Epithelial cell of esophagus (primary cell): ENCODE measurements at regions not wholly inside any gene's neighbourhood (a gene's known extent, or its start where the extent isn't known, plus 50 kb on each side); places are given as distances from the start of the nearest gene placed in this dataset.
"Not testable (repeated sequence)": the region's sequence is repeated elsewhere in the genome, so short reads cannot be mapped to it uniquely, and the experiment has no call there.

ENCODE experiments used
- DNase-seq: peaks from one replicate; pipeline ENCODE4 v3.0.0; 2010; ENCODE audit warnings: low read depth
- H3K4me3 ChIP-seq: 2 replicates; pipeline ENCODE4 v1.5.1; 2011; ENCODE audit warnings: mild to moderate bottlenecking, low read length, control low read depth
- TF ChIP-seq, protein P1 (sequence below): IDR thresholded peaks from 2 replicates; pipeline ENCODE4 v1.5.1; 2011; ENCODE audit warnings: low read depth, mild to moderate bottlenecking, low read length, control low read depth, inconsistent platforms; ENCODE audit not compliant: insufficient read depth; ENCODE audit errors: missing control alignments

- DNase-seq: no peak
- TF ChIP-seq, protein P1, sequence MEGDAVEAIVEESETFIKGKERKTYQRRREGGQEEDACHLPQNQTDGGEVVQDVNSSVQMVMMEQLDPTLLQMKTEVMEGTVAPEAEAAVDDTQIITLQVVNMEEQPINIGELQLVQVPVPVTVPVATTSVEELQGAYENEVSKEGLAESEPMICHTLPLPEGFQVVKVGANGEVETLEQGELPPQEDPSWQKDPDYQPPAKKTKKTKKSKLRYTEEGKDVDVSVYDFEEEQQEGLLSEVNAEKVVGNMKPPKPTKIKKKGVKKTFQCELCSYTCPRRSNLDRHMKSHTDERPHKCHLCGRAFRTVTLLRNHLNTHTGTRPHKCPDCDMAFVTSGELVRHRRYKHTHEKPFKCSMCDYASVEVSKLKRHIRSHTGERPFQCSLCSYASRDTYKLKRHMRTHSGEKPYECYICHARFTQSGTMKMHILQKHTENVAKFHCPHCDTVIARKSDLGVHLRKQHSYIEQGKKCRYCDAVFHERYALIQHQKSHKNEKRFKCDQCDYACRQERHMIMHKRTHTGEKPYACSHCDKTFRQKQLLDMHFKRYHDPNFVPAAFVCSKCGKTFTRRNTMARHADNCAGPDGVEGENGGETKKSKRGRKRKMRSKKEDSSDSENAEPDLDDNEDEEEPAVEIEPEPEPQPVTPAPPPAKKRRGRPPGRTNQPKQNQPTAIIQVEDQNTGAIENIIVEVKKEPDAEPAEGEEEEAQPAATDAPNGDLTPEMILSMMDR: no peak
Measured at GRCh38 chr1:109846162-109846561, 64.5 kb upstream of the CSF1 start.

GRCh38 chr1:109845658-109846057 is 65.0 kb upstream of the CSF1 start:
- TF ChIP-seq, protein P1: no peak
- no peak overlapping the region for H3K4me3 ChIP-seq
- no peak for DNase-seq

More at GRCh38 chr1:109846162-109846561, 64.5 kb upstream of the CSF1 start:
- H3K4me3 ChIP-seq: no peak overlapping the region

GRCh38 chr1:109844609-109845008 is 66.0 kb upstream of the CSF1 start:
- DNase-seq: no peak
- TF ChIP-seq, protein P1: no peak
- no peak overlapping the region for H3K4me3 ChIP-seq

- no peak for DNase-seq
- H3K4me3 ChIP-seq: no peak overlapping the region
- TF ChIP-seq, protein P1: no peak
Measured at GRCh38 chr1:109840011-109840629, 70.5 kb upstream of the CSF1 start.

DNA sequence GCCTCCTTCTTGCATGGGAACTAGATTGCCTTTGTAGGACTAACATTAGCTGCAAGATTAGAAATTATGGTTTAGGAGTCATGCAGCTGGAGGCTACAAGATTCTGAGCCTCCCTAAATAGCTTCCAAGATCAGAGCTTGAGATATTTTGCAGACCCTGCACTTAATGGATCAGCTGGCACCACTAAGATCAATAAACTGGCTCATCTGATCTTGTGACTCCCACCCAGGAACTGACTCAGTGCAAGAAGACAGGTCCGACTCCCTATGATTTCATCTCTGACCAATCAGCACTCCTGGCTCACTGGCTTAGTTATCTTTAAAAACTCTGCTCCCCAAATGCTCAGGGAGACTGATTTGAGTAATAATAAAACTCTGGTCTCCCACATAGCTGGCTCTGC is 71.4 kb upstream of the CSF1 start:
- not testable (repeated sequence) for H3K4me3 ChIP-seq

DNA sequence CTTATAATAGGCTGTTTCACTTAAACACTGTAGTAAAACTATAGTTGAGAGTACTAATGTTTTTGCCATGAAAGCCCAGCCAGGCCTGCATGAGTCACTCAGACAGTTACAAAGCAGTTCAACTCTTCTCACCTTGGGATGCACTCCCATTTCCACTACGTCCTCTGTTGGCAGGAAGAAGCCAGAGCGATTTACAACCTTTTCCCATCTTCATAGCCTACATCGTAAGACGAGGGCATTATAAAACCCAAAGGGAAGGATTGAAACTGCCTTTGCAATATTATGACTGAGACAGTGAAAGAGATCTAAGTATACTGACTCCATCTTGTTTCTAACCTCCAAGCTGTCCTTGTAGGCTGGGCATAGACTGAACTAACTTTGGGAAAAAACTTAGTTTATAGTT is 71.8 kb upstream of the CSF1 start:
- H3K4me3 ChIP-seq: no peak overlapping the region
- TF ChIP-seq, protein P1: no peak
- DNase-seq: peak; percentile 70

More for the DNA sequence above, 71.4 kb upstream of the CSF1 start:
- peak; percentile 63 for DNase-seq

DNA sequence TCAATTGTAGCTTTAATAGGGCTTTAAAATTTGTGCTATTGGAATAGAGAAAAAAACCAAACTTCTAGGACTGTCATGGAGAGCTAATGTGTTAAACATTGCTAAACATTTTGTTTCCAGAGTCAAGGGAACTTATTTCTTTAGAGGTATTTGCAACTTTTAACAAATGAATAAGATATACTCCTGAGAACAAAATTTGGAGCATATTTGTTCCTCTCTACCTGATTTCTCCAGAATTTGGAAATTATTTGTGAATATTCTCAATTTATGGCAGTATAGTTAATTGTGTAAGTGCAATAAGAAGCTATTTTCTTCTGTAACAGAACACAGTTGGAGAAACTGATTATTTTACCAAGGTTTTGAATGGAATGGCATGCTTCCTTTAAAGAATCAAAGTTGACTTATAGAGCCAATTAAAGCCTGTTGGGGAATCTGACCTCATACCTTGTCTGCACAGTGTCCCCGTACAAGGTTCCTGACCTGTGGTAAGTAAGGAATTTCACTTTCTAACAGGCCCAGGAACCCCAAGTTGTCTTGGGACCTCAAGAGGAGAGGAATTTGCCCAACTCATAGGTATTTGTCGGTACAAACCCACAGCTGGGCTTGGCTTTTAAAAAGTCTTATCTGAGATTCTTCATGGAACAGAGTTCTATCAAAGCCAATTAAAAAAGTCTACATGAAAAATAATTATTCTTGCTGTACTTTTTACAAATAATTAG is 72.6 kb upstream of the CSF1 start:
- no peak overlapping the region for H3K4me3 ChIP-seq
- no peak for DNase-seq
- TF ChIP-seq, protein P1: no peak

DNA sequence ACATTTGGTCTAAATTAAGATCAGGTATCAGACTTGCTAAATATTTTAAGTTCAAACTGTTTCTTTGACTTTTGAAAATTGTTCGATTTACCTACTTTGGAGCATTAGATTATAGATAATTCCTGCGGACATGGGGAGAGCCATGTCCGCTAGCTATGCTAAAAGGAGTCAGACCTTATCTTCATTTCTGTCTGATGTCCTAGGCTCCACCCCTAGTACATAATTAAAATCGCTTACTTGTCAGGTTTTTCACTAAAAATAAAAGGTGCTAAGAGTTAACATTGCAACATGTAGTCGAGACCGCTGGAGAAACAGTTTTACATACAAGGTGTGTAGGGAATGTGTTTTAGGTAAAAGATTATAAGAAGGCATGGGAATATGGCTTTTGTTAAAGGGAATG is 71.9 kb upstream of the EPS8L3 start:
- not testable (repeated sequence) for H3K4me3 ChIP-seq, DNase-seq
